GM23338 (cell line): ENCODE measurements at regions not wholly inside any gene's neighbourhood (a gene's known extent, or its start where the extent isn't known, plus 50 kb on each side); places are given as distances from the start of the nearest gene placed in this dataset.

Experiments
- ATAC-seq: fragments of 200-7000 bp; cut with Tn5 transposase; 3 replicates; pipeline ENCODE4 v1.9.1; 2020
- DNase-seq: peaks from one replicate; pipeline ENCODE4 v3.0.0-alpha.2; 2015; ENCODE audit warnings: low spot score
- H2AFZ ChIP-seq: fragments of 200-600 bp; sonication (generic); 2 replicates; pipeline ENCODE4 v1.8.0; 2016; ENCODE audit warnings: antibody characterized with exemption, mild to moderate bottlenecking, moderate library complexity
- H3F3A ChIP-seq: fragments of 200-600 bp; sonication (generic); replicated peaks from 2 replicates; pipeline ENCODE4 v1.8.0; 2017; ENCODE audit warnings: antibody characterized with exemption, mixed run types, low read depth
- H3K27ac ChIP-seq: fragments of 200-600 bp; sonication (generic); 2 replicates; pipeline ENCODE4 v1.6.1; 2016; ENCODE audit warnings: low read depth
- H3K27me3 ChIP-seq: fragments of 200-600 bp; sonication (generic); 2 replicates; pipeline ENCODE4 v1.8.0; 2016; ENCODE audit warnings: mild to moderate bottlenecking, mixed run types, moderate library complexity; ENCODE audit not compliant: insufficient read depth
- H3K36me3 ChIP-seq: fragments of 200-600 bp; sonication (generic); 2 replicates; pipeline ENCODE4 v1.8.0; 2016; ENCODE audit warnings: mild to moderate bottlenecking; ENCODE audit not compliant: insufficient read depth
- H3K4me1 ChIP-seq: fragments of 200-600 bp; sonication (generic); 2 replicates; pipeline ENCODE4 v1.8.0; 2016; ENCODE audit warnings: mild to moderate bottlenecking, moderate library complexity; ENCODE audit not compliant: insufficient read depth
- H3K4me2 ChIP-seq: fragments of 200-600 bp; sonication (generic); 2 replicates; pipeline ENCODE4 v1.7.1; 2017; ENCODE audit warnings: mixed run types
- H3K4me3 ChIP-seq: fragments of 200-600 bp; sonication (generic); 2 replicates; pipeline ENCODE4 v1.6.1; 2016; ENCODE audit warnings: mixed run types
- H3K79me2 ChIP-seq: fragments of 200-600 bp; sonication (generic); replicated peaks from 2 replicates; pipeline ENCODE4 v1.8.0; 2017; ENCODE audit warnings: mild to moderate bottlenecking; ENCODE audit not compliant: insufficient read depth
- H3K9me2 ChIP-seq: fragments of 200-600 bp; sonication (generic); 2 replicates; pipeline ENCODE4 v1.8.0; 2017; ENCODE audit not compliant: insufficient read depth
- H4K20me1 ChIP-seq: fragments of 200-600 bp; sonication (generic); replicated peaks from 2 replicates; pipeline ENCODE4 v1.8.0; 2017; ENCODE audit warnings: mild to moderate bottlenecking; ENCODE audit not compliant: insufficient read depth
- H3K27ac Mint-ChIP-seq: 2 replicates; pipeline ENCODE4 v1.8.0; 2020; ENCODE audit warnings: inconsistent platforms, mild to moderate bottlenecking, moderate library complexity, mixed read lengths
- H3K27me3 Mint-ChIP-seq: 3 replicates; pipeline ENCODE4 v1.8.0; 2022; ENCODE audit warnings: low read depth, mild to moderate bottlenecking, moderate library complexity, mixed read lengths, inconsistent platforms; ENCODE audit not compliant: insufficient read depth, poor library complexity
- H3K36me3 Mint-ChIP-seq: 3 replicates; pipeline ENCODE4 v1.8.0; 2021; ENCODE audit warnings: low read depth, mild to moderate bottlenecking, inconsistent platforms, moderate library complexity, mixed read lengths
- H3K4me1 Mint-ChIP-seq: 3 replicates; pipeline ENCODE4 v1.8.0; 2020; ENCODE audit warnings: mild to moderate bottlenecking, inconsistent platforms, mixed read lengths
- H3K4me3 Mint-ChIP-seq: 3 replicates; pipeline ENCODE4 v1.8.0; 2021; ENCODE audit warnings: moderate library complexity, mild to moderate bottlenecking, inconsistent platforms, mixed read lengths
- H3K9me3 Mint-ChIP-seq: 3 replicates; pipeline ENCODE4 v1.8.0; 2020; ENCODE audit warnings: moderate library complexity, mild to moderate bottlenecking, inconsistent platforms, mixed read lengths
- CREB1 ChIP-seq: fragments of 250-450 bp; sonication (Bioruptor Pico); IDR thresholded peaks from 2 replicates; pipeline ENCODE4 v1.5.0; 2020; ENCODE audit warnings: low read depth, mild to moderate bottlenecking, moderate library complexity
- EZH2 ChIP-seq: fragments of 200-600 bp; sonication (generic); IDR thresholded peaks from one replicate; pipeline ENCODE4 v1.8.0; 2017; ENCODE audit warnings: antibody characterized with exemption, mild to moderate bottlenecking, low read depth; ENCODE audit not compliant: unreplicated experiment
- EZH2phosphoT487 ChIP-seq: fragments of 200-600 bp; sonication (generic); IDR thresholded peaks from one replicate; pipeline ENCODE4 v1.8.1; 2018; ENCODE audit warnings: antibody characterized with exemption; ENCODE audit not compliant: unreplicated experiment
- JUNB ChIP-seq: IDR thresholded peaks from one replicate; pipeline ENCODE4 v1.6.1; 2016; ENCODE audit warnings: antibody characterized with exemption; ENCODE audit not compliant: unreplicated experiment
- NANOG ChIP-seq: IDR thresholded peaks from 2 replicates; pipeline ENCODE4 v1.6.1; 2016; ENCODE audit warnings: antibody characterized with exemption, borderline replicate concordance
- POLR2AphosphoS5 ChIP-seq: IDR thresholded peaks from 2 replicates; pipeline ENCODE4 v1.6.1; 2016; ENCODE audit warnings: antibody characterized with exemption, low read depth
- STAT1 ChIP-seq: IDR thresholded peaks from one replicate; pipeline ENCODE4 v1.6.1; 2016; ENCODE audit warnings: antibody characterized with exemption; ENCODE audit not compliant: unreplicated experiment
- ZNF114 ChIP-seq: fragments of 250-450 bp; sonication (Bioruptor Pico); IDR thresholded peaks from 2 replicates; pipeline ENCODE4 v1.5.0; 2020; ENCODE audit warnings: mild to moderate bottlenecking, moderate library complexity
- ZNF331 ChIP-seq: fragments of 250-450 bp; sonication (Bioruptor Pico); IDR thresholded peaks from 2 replicates; pipeline ENCODE4 v1.5.0; 2020; ENCODE audit warnings: low read depth, mild to moderate bottlenecking, moderate library complexity
- TF ChIP-seq, protein P1 (sequence below), 2 experiments: fragments of 200-600 bp in 1 of 2; sonication (generic) in 1 of 2; conservative IDR thresholded peaks; 2 replicates each; pipeline versions ENCODE4 v1.5.1 to v1.6.1; 2016 to 2017; ENCODE audit warnings: antibody characterized with exemption in 2 of 2, low read depth in 2 of 2, mild to moderate bottlenecking in 2 of 2, moderate library complexity in 1 of 2
- TF ChIP-seq, protein P2 (sequence below): fragments of 250-450 bp; sonication (Bioruptor Pico); IDR thresholded peaks from 2 replicates; pipeline ENCODE4 v1.5.0; 2020; ENCODE audit warnings: mild to moderate bottlenecking, moderate library complexity
- TF ChIP-seq, protein P3 (sequence below): IDR thresholded peaks from 2 replicates; pipeline ENCODE4 v1.6.1; 2016; ENCODE audit warnings: antibody characterized with exemption
- TF ChIP-seq, protein P4 (sequence below): IDR thresholded peaks from one replicate; pipeline ENCODE4 v1.6.1; 2018; ENCODE audit warnings: antibody characterized with exemption; ENCODE audit not compliant: unreplicated experiment

DNA sequence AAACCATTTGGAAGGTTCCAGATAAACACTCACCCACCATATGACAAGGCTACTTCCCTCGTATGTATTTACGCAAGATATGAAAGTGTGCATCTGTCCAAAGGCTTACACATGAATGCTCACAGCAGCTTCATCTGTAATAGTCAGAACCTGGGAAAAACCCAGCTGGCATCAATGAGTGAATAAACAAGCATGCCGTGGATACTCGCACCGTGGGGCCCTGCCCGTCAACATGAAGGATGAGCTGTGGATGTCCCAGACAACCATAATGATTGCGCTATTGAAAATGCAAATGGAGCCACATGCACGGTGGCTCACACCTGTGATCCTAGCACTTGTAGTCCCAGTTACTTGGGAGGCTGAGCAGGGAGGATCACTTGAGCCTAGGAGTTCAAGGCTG lies 60.6 kb upstream of the FCN1 start:
- Histone ChIP-seq H3K4me1 (peaks cover 31% of the 10 kb centered on the region), H3K4me3 (no peak overlapping the region), H3F3A (no peaks in the 10 kb centered on the region), H3K27me3 (no peaks in the 10 kb centered on the region), H3K27ac (no peak overlapping the region), H3K36me3 (no peaks in the 10 kb centered on the region), H2AFZ (no peak overlapping the region), H3K9me2 (no peaks in the 10 kb centered on the region), H3K79me2 (no peaks in the 10 kb centered on the region), H4K20me1 (no peaks in the 10 kb centered on the region), H3K4me2 (no peak overlapping the region)
- H3K4me1 Mint-ChIP-seq, result peaks cover 43% of the 10 kb centered on the region
- TF ChIP-seq ZNF331 (CRISPR knock-in tag) (no peak), EZH2phosphoT487 (no peak), ZNF114 (CRISPR knock-in tag) (no peak), CREB1 (CRISPR knock-in tag) (no peak), STAT1 (no peak), JUNB (no peak), NANOG (no peak), EZH2 (no peak), POLR2AphosphoS5 (no peak)
- TF ChIP-seq, protein P1, sequence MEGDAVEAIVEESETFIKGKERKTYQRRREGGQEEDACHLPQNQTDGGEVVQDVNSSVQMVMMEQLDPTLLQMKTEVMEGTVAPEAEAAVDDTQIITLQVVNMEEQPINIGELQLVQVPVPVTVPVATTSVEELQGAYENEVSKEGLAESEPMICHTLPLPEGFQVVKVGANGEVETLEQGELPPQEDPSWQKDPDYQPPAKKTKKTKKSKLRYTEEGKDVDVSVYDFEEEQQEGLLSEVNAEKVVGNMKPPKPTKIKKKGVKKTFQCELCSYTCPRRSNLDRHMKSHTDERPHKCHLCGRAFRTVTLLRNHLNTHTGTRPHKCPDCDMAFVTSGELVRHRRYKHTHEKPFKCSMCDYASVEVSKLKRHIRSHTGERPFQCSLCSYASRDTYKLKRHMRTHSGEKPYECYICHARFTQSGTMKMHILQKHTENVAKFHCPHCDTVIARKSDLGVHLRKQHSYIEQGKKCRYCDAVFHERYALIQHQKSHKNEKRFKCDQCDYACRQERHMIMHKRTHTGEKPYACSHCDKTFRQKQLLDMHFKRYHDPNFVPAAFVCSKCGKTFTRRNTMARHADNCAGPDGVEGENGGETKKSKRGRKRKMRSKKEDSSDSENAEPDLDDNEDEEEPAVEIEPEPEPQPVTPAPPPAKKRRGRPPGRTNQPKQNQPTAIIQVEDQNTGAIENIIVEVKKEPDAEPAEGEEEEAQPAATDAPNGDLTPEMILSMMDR (conservative IDR thresholded peaks at IDR 0.05; ENCODE audit: low read depth in 2 of 2), result no peak
- TF ChIP-seq, protein P2, sequence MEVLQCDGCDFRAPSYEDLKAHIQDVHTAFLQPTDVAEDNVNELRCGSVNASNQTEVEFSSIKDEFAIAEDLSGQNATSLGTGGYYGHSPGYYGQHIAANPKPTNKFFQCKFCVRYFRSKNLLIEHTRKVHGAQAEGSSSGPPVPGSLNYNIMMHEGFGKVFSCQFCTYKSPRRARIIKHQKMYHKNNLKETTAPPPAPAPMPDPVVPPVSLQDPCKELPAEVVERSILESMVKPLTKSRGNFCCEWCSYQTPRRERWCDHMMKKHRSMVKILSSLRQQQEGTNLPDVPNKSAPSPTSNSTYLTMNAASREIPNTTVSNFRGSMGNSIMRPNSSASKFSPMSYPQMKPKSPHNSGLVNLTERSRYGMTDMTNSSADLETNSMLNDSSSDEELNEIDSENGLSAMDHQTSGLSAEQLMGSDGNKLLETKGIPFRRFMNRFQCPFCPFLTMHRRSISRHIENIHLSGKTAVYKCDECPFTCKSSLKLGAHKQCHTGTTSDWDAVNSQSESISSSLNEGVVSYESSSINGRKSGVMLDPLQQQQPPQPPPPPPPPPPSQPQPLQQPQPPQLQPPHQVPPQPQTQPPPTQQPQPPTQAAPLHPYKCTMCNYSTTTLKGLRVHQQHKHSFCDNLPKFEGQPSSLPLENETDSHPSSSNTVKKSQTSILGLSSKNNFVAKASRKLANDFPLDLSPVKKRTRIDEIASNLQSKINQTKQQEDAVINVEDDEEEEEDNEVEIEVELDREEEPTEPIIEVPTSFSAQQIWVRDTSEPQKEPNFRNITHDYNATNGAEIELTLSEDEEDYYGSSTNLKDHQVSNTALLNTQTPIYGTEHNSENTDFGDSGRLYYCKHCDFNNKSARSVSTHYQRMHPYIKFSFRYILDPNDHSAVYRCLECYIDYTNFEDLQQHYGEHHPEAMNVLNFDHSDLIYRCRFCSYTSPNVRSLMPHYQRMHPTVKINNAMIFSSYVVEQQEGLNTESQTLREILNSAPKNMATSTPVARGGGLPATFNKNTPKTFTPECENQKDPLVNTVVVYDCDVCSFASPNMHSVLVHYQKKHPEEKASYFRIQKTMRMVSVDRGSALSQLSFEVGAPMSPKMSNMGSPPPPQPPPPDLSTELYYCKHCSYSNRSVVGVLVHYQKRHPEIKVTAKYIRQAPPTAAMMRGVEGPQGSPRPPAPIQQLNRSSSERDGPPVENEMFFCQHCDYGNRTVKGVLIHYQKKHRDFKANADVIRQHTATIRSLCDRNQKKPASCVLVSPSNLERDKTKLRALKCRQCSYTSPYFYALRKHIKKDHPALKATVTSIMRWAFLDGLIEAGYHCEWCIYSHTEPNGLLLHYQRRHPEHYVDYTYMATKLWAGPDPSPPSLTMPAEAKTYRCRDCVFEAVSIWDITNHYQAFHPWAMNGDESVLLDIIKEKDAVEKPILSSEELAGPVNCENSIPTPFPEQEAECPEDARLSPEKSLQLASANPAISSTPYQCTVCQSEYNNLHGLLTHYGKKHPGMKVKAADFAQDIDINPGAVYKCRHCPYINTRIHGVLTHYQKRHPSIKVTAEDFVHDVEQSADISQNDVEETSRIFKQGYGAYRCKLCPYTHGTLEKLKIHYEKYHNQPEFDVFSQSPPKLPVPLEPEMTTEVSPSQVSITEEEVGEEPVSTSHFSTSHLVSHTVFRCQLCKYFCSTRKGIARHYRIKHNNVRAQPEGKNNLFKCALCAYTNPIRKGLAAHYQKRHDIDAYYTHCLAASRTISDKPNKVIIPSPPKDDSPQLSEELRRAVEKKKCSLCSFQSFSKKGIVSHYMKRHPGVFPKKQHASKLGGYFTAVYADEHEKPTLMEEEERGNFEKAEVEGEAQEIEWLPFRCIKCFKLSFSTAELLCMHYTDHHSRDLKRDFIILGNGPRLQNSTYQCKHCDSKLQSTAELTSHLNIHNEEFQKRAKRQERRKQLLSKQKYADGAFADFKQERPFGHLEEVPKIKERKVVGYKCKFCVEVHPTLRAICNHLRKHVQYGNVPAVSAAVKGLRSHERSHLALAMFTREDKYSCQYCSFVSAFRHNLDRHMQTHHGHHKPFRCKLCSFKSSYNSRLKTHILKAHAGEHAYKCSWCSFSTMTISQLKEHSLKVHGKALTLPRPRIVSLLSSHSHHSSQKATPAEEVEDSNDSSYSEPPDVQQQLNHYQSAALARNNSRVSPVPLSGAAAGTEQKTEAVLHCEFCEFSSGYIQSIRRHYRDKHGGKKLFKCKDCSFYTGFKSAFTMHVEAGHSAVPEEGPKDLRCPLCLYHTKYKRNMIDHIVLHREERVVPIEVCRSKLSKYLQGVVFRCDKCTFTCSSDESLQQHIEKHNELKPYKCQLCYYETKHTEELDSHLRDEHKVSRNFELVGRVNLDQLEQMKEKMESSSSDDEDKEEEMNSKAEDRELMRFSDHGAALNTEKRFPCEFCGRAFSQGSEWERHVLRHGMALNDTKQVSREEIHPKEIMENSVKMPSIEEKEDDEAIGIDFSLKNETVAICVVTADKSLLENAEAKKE (CRISPR knock-in tag), result no peak
- TF ChIP-seq, protein P3, sequence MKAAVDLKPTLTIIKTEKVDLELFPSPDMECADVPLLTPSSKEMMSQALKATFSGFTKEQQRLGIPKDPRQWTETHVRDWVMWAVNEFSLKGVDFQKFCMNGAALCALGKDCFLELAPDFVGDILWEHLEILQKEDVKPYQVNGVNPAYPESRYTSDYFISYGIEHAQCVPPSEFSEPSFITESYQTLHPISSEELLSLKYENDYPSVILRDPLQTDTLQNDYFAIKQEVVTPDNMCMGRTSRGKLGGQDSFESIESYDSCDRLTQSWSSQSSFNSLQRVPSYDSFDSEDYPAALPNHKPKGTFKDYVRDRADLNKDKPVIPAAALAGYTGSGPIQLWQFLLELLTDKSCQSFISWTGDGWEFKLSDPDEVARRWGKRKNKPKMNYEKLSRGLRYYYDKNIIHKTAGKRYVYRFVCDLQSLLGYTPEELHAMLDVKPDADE, result no peak
- TF ChIP-seq, protein P4, sequence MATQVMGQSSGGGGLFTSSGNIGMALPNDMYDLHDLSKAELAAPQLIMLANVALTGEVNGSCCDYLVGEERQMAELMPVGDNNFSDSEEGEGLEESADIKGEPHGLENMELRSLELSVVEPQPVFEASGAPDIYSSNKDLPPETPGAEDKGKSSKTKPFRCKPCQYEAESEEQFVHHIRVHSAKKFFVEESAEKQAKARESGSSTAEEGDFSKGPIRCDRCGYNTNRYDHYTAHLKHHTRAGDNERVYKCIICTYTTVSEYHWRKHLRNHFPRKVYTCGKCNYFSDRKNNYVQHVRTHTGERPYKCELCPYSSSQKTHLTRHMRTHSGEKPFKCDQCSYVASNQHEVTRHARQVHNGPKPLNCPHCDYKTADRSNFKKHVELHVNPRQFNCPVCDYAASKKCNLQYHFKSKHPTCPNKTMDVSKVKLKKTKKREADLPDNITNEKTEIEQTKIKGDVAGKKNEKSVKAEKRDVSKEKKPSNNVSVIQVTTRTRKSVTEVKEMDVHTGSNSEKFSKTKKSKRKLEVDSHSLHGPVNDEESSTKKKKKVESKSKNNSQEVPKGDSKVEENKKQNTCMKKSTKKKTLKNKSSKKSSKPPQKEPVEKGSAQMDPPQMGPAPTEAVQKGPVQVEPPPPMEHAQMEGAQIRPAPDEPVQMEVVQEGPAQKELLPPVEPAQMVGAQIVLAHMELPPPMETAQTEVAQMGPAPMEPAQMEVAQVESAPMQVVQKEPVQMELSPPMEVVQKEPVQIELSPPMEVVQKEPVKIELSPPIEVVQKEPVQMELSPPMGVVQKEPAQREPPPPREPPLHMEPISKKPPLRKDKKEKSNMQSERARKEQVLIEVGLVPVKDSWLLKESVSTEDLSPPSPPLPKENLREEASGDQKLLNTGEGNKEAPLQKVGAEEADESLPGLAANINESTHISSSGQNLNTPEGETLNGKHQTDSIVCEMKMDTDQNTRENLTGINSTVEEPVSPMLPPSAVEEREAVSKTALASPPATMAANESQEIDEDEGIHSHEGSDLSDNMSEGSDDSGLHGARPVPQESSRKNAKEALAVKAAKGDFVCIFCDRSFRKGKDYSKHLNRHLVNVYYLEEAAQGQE, result no peak
- H3K27ac Mint-ChIP-seq, result no peak overlapping the region
- no peak overlapping the region for H3K4me3 Mint-ChIP-seq
- no peaks in the 10 kb centered on the region for H3K36me3 Mint-ChIP-seq
- DNase-seq, result no peak
- peaks cover 9% of the 10 kb centered on the region for H3K27me3 Mint-ChIP-seq
- H3K9me3 Mint-ChIP-seq, result no peaks in the 10 kb centered on the region
- no peak for ATAC-seq
